Caco-2 (cell line): ENCODE measurements at regions not wholly inside any gene's neighbourhood (a gene's known extent, or its start where the extent isn't known, plus 50 kb on each side); places are given as distances from the start of the nearest gene placed in this dataset.

Source experiments
- BruUV-seq: library from RNA; stranded (reverse); fragments of 400-500 nt; replicated peaks from 2 replicates; lab custom pipeline; 2021; lab: Mats Ljungman, UMichigan
- CTCF ChIA-PET: fragments of 300-600 bp; sonication (Branson Sonifier 250); formaldehyde crosslinking; loops from one replicate; lab custom pipeline; 2022; ENCODE audit warnings: antibody characterized with exemption; lab: Charles Lee
- POLR2A ChIA-PET: fragments of 300-600 bp; sonication (Branson Sonifier 250); formaldehyde crosslinking; loops from one replicate; lab custom pipeline; 2022; ENCODE audit warnings: antibody characterized with exemption; lab: Charles Lee
- DNase-seq, 2 experiments: peaks; one replicate each; pipeline versions ENCODE4 v3.0.0 to v3.0.0-alpha.2; 2020 to 2022
- H3K27me3 ChIP-seq: replicated peaks from 2 replicates; pipeline ENCODE4 v1.6.0; 2011; ENCODE audit warnings: low read length; ENCODE audit not compliant: control insufficient read depth, insufficient read depth
- H3K36me3 ChIP-seq: 2 replicates; pipeline ENCODE4 v1.5.1; 2011; ENCODE audit warnings: low read length; ENCODE audit not compliant: control insufficient read depth, insufficient read depth
- H3K4me1 ChIP-seq: fragments of 250-450 bp; sonication (Bioruptor Pico); 2 replicates; pipeline ENCODE4 v1.5.1; 2020; ENCODE audit warnings: mild to moderate bottlenecking
- H3K4me3 ChIP-seq: 2 replicates; pipeline ENCODE4 v1.5.1; 2011; ENCODE audit warnings: low read depth, mild to moderate bottlenecking, control low read depth, low read length
- H3K9me3 ChIP-seq: fragments of 250-450 bp; sonication (Bioruptor Pico); 2 replicates; pipeline ENCODE4 v1.5.1; 2020; ENCODE audit warnings: mild to moderate bottlenecking, moderate library complexity
- H3K27ac Mint-ChIP-seq: one replicate; pipeline ENCODE4 v1.8.0; 2022; ENCODE audit warnings: mixed read lengths; ENCODE audit not compliant: unreplicated experiment
- H3K27me3 Mint-ChIP-seq: one replicate; pipeline ENCODE4 v1.8.0; 2022; ENCODE audit warnings: mixed read lengths; ENCODE audit not compliant: insufficient read depth, unreplicated experiment
- H3K36me3 Mint-ChIP-seq: one replicate; pipeline ENCODE4 v1.8.0; 2022; ENCODE audit warnings: mild to moderate bottlenecking, mixed read lengths; ENCODE audit not compliant: insufficient read depth, unreplicated experiment
- H3K4me1 Mint-ChIP-seq: one replicate; pipeline ENCODE4 v1.8.0; 2022; ENCODE audit warnings: low read depth, mixed read lengths; ENCODE audit not compliant: unreplicated experiment
- H3K4me3 Mint-ChIP-seq: one replicate; pipeline ENCODE4 v1.8.0; 2022; ENCODE audit warnings: mild to moderate bottlenecking, moderate library complexity, mixed read lengths; ENCODE audit not compliant: unreplicated experiment
- H3K9me3 Mint-ChIP-seq: one replicate; pipeline ENCODE4 v1.8.0; 2022; ENCODE audit warnings: mixed read lengths; ENCODE audit not compliant: unreplicated experiment
- CTCF ChIP-seq, 2 experiments: fragments of 200-600 bp in 1 of 2; IDR thresholded peaks; 1 replicate in 1 of 2; 2 replicates in 1 of 2; pipeline versions ENCODE4 v1.5.1 to v1.8.0; 2011 to 2022; ENCODE audit warnings: antibody characterized with exemption in 1 of 2, control low read depth in 1 of 2, inconsistent platforms in 1 of 2, low read depth in 1 of 2, low read length in 1 of 2, mild to moderate bottlenecking in 1 of 2, moderate library complexity in 1 of 2; ENCODE audit not compliant: insufficient read depth in 1 of 2, severe bottlenecking in 1 of 2, unreplicated experiment in 1 of 2
- intact Hi-C: fragments of 100-400 bp; cut with micrococcal nuclease; formaldehyde crosslinking; loops from one replicate; pipeline ENCODE4 v1.10.0; 2022; ENCODE audit not compliant: unreplicated experiment

- no peaks in the 10 kb centered on the region for H3K9me3 ChIP-seq
- no TSS peak for BruUV-seq
- no peaks in the 10 kb centered on the region for H3K4me1 ChIP-seq
- no peaks in the 10 kb centered on the region for H3K36me3 ChIP-seq
- Mint-ChIP-seq H3K4me1 (no peaks in the 10 kb centered on the region), H3K9me3 (no peaks in the 10 kb centered on the region), H3K36me3 (no peaks in the 10 kb centered on the region), H3K27ac (no peak overlapping the region), H3K4me3 (no peak overlapping the region), H3K27me3 (no peaks in the 10 kb centered on the region)
- H3K27me3 ChIP-seq: no peaks in the 10 kb centered on the region
- POLR2A ChIA-PET: no interaction called here
- H3K4me3 ChIP-seq: no peak overlapping the region
- CTCF ChIA-PET: no interaction called here
- DNase-seq: no peak
- intact Hi-C loops: no loop called here
- no peak for TF ChIP-seq CTCF (IDR thresholded peaks at IDR 0.05; ENCODE audit: insufficient read depth in 1 of 2, low read depth in 1 of 2, low read length in 1 of 2, severe bottlenecking in 1 of 2, unreplicated experiment in 1 of 2)
Observed at GRCh38 chr9:12878351-12878978, 103.6 kb downstream of the LURAP1L start.

GRCh38 chr9:12879961-12880360 lies 105.1 kb downstream of the LURAP1L start:
- no TSS peak for BruUV-seq
- intact Hi-C loops: no loop called here
- Histone ChIP-seq H3K27me3 (no peaks in the 10 kb centered on the region), H3K4me1 (no peaks in the 10 kb centered on the region), H3K4me3 (no peak overlapping the region), H3K36me3 (no peaks in the 10 kb centered on the region), H3K9me3 (no peaks in the 10 kb centered on the region)
- no peak for DNase-seq
- no peaks in the 10 kb centered on the region for H3K27me3 Mint-ChIP-seq
- no peak overlapping the region for H3K27ac Mint-ChIP-seq
- no peak for TF ChIP-seq CTCF (IDR thresholded peaks at IDR 0.05; ENCODE audit: insufficient read depth in 1 of 2, low read depth in 1 of 2, low read length in 1 of 2, severe bottlenecking in 1 of 2, unreplicated experiment in 1 of 2)
- POLR2A ChIA-PET: no interaction called here
- H3K9me3 Mint-ChIP-seq: no peaks in the 10 kb centered on the region
- CTCF ChIA-PET: no interaction called here
- H3K36me3 Mint-ChIP-seq: no peaks in the 10 kb centered on the region
- H3K4me1 Mint-ChIP-seq: no peaks in the 10 kb centered on the region
- no peak overlapping the region for H3K4me3 Mint-ChIP-seq

GRCh38 chr9:12880406-12881015 lies 105.7 kb downstream of the LURAP1L start:
- H3K36me3 Mint-ChIP-seq: no peaks in the 10 kb centered on the region
- CTCF ChIA-PET: no interaction called here
- no peaks in the 10 kb centered on the region for H3K27me3 Mint-ChIP-seq
- no peak for DNase-seq
- H3K36me3 ChIP-seq: no peaks in the 10 kb centered on the region
- no peak overlapping the region for H3K27ac Mint-ChIP-seq
- TF ChIP-seq CTCF (IDR thresholded peaks at IDR 0.05; ENCODE audit: insufficient read depth in 1 of 2, low read depth in 1 of 2, low read length in 1 of 2, severe bottlenecking in 1 of 2, unreplicated experiment in 1 of 2): no peak
- H3K4me1 ChIP-seq: no peaks in the 10 kb centered on the region
- H3K27me3 ChIP-seq: no peaks in the 10 kb centered on the region
- POLR2A ChIA-PET: no interaction called here
- H3K9me3 ChIP-seq: no peaks in the 10 kb centered on the region
- no peaks in the 10 kb centered on the region for H3K9me3 Mint-ChIP-seq
- no peak overlapping the region for H3K4me3 Mint-ChIP-seq
- no TSS peak for BruUV-seq
- intact Hi-C loops: no loop called here
- no peaks in the 10 kb centered on the region for H3K4me1 Mint-ChIP-seq
- H3K4me3 ChIP-seq: no peak overlapping the region
